Adipocyte (in vitro differentiated cells): ENCODE measurements at regions not wholly inside any gene's neighbourhood (a gene's known extent, or its start where the extent isn't known, plus 50 kb on each side); places are given as distances from the start of the nearest gene placed in this dataset.

ENCODE experiments used
- DNase-seq: peaks from one replicate; pipeline ENCODE4 v3.0.0-alpha.2; 2015; ENCODE audit warnings: low read depth
- H3K27me3 ChIP-seq: replicated peaks from 2 replicates; pipeline ENCODE4 v1.7.0; 2013; ENCODE audit warnings: mild to moderate bottlenecking, low read length, moderate library complexity; ENCODE audit not compliant: control insufficient read depth, insufficient read depth
- H3K36me3 ChIP-seq: 2 replicates; pipeline ENCODE4 v1.7.0; 2013; ENCODE audit warnings: low read length, mild to moderate bottlenecking, moderate library complexity; ENCODE audit not compliant: control insufficient read depth, insufficient read depth, severe bottlenecking
- H3K4me1 ChIP-seq: 2 replicates; pipeline ENCODE4 v1.7.0; 2013; ENCODE audit warnings: mild to moderate bottlenecking, low read length, moderate library complexity; ENCODE audit not compliant: control insufficient read depth, insufficient read depth
- H3K4me3 ChIP-seq: 2 replicates; pipeline ENCODE4 v1.7.0; 2013; ENCODE audit warnings: mild to moderate bottlenecking, low read length, moderate library complexity
- H3K9ac ChIP-seq: 2 replicates; pipeline ENCODE4 v1.7.0; 2013; ENCODE audit warnings: mild to moderate bottlenecking, low read length, moderate library complexity
- H3K9me3 ChIP-seq: 2 replicates; pipeline ENCODE4 v1.7.0; 2013; ENCODE audit warnings: mild to moderate bottlenecking, low read length, moderate library complexity; ENCODE audit not compliant: control insufficient read depth

- Histone ChIP-seq H3K9ac (no peak overlapping the region), H3K4me3 (no peak overlapping the region), H3K27me3 (no peaks in the 10 kb centered on the region), H3K4me1 (peaks cover 5% of the 10 kb centered on the region), H3K9me3 (peaks cover 24% of the 10 kb centered on the region), H3K36me3 (no peaks in the 10 kb centered on the region)
- no peak for DNase-seq
Measured at GRCh38 chr1:147466543-147466942, 74.8 kb upstream of the BCL9 start.

GRCh38 chr1:147470079-147470478 is 71.2 kb upstream of the BCL9 start:
- Histone ChIP-seq H3K9me3 (peaks cover 21% of the 10 kb centered on the region), H3K9ac (no peak overlapping the region), H3K4me1 (peaks cover 17% of the 10 kb centered on the region), H3K27me3 (no peaks in the 10 kb centered on the region), H3K4me3 (no peak overlapping the region), H3K36me3 (no peaks in the 10 kb centered on the region)
- no peak for DNase-seq

GRCh38 chr1:147472489-147472888 is 68.8 kb upstream of the BCL9 start:
- H3K4me3 ChIP-seq, result no peak overlapping the region
- no peak for DNase-seq
- peaks cover 17% of the 10 kb centered on the region for H3K4me1 ChIP-seq
- peak overlapping the region; percentile 50 for H3K9ac ChIP-seq
- H3K9me3 ChIP-seq, result peaks cover 1% of the 10 kb centered on the region
- H3K36me3 ChIP-seq, result no peaks in the 10 kb centered on the region
- no peaks in the 10 kb centered on the region for H3K27me3 ChIP-seq

GRCh38 chr1:147472966-147473732 is 68.2 kb upstream of the BCL9 start:
- no peaks in the 10 kb centered on the region for H3K27me3 ChIP-seq
- no peak overlapping the region for H3K4me3 ChIP-seq
- peaks cover 17% of the 10 kb centered on the region for H3K4me1 ChIP-seq
- peak overlapping the region; percentile 50 for H3K9ac ChIP-seq
- H3K9me3 ChIP-seq, result no peaks in the 10 kb centered on the region
- no peak for DNase-seq
- H3K36me3 ChIP-seq, result no peaks in the 10 kb centered on the region

- Histone ChIP-seq H3K4me3 (no peak overlapping the region), H3K9me3 (no peaks in the 10 kb centered on the region), H3K36me3 (no peaks in the 10 kb centered on the region), H3K9ac (no peak overlapping the region), H3K27me3 (no peaks in the 10 kb centered on the region), H3K4me1 (peaks cover 17% of the 10 kb centered on the region)
- no peak for DNase-seq
Measured at GRCh38 chr1:147473733-147474049, 67.6 kb upstream of the BCL9 start.

GRCh38 chr1:147475488-147475887 is 65.8 kb upstream of the BCL9 start:
- Histone ChIP-seq H3K9ac (no peak overlapping the region), H3K9me3 (no peaks in the 10 kb centered on the region)
- no peak for DNase-seq

GRCh38 chr1:147478521-147478920 is 62.8 kb upstream of the BCL9 start:
- no peak overlapping the region for H3K4me3 ChIP-seq
- H3K36me3 ChIP-seq, result no peaks in the 10 kb centered on the region
- no peak overlapping the region for H3K9ac ChIP-seq
- DNase-seq, result no peak
- H3K27me3 ChIP-seq, result peaks cover 11% of the 10 kb centered on the region
- H3K4me1 ChIP-seq, result peaks cover 2% of the 10 kb centered on the region
- H3K9me3 ChIP-seq, result no peaks in the 10 kb centered on the region

More at GRCh38 chr1:147475488-147475887, 65.8 kb upstream of the BCL9 start:
- no peaks in the 10 kb centered on the region for H3K36me3 ChIP-seq
- no peak overlapping the region for H3K4me3 ChIP-seq
- peaks cover 6% of the 10 kb centered on the region for H3K27me3 ChIP-seq
- peaks cover 17% of the 10 kb centered on the region for H3K4me1 ChIP-seq

- peaks cover 11% of the 10 kb centered on the region for H3K27me3 ChIP-seq
- H3K9me3 ChIP-seq, result no peaks in the 10 kb centered on the region
- H3K36me3 ChIP-seq, result no peaks in the 10 kb centered on the region
- no peak overlapping the region for H3K9ac ChIP-seq
- no peak for DNase-seq
- no peaks in the 10 kb centered on the region for H3K4me1 ChIP-seq
- no peak overlapping the region for H3K4me3 ChIP-seq
Measured at GRCh38 chr1:147479864-147480564, 61.3 kb upstream of the BCL9 start.

- Histone ChIP-seq H3K4me3 (no peak overlapping the region), H3K36me3 (no peaks in the 10 kb centered on the region)
- no peak for DNase-seq
Measured at GRCh38 chr1:147480565-147480935, 60.8 kb upstream of the BCL9 start.

GRCh38 chr1:147486876-147487656 is 54.2 kb upstream of the BCL9 start:
- no peak for DNase-seq
- peaks cover 16% of the 10 kb centered on the region for H3K27me3 ChIP-seq

More at GRCh38 chr1:147480565-147480935, 60.8 kb upstream of the BCL9 start:
- H3K27me3 ChIP-seq, result peaks cover 11% of the 10 kb centered on the region
- H3K9ac ChIP-seq, result no peak overlapping the region
- H3K9me3 ChIP-seq, result no peaks in the 10 kb centered on the region
- no peaks in the 10 kb centered on the region for H3K4me1 ChIP-seq

GRCh38 chr1:147491098-147491497 is 50.2 kb upstream of the BCL9 start:
- Histone ChIP-seq H3K9ac (no peak overlapping the region), H3K9me3 (no peaks in the 10 kb centered on the region), H3K36me3 (no peaks in the 10 kb centered on the region), H3K4me1 (no peaks in the 10 kb centered on the region), H3K27me3 (peaks cover 11% of the 10 kb centered on the region), H3K4me3 (no peak overlapping the region)
- DNase-seq, result no peak

More at GRCh38 chr1:147486876-147487656, 54.2 kb upstream of the BCL9 start:
- Histone ChIP-seq H3K9ac (no peak overlapping the region), H3K9me3 (no peaks in the 10 kb centered on the region), H3K36me3 (no peaks in the 10 kb centered on the region), H3K4me1 (no peaks in the 10 kb centered on the region), H3K4me3 (no peak overlapping the region)
